Activated gamma-delta T cell treated with anti-CD3 and anti-CD28 coated beads, Interleukin-2, amount 50 U/mL, for 16 hours (primary cell): ENCODE measurements at regions not wholly inside any gene's neighbourhood (a gene's known extent, or its start where the extent isn't known, plus 50 kb on each side); places are given as distances from the start of the nearest gene placed in this dataset.

Source experiments
- DNase-seq: peaks from one replicate; pipeline ENCODE4 v3.0.0-alpha.2; 2020; ENCODE audit warnings: low read depth

GRCh38 chr14:25150401-25150800, 100.5 kb upstream of the STXBP6 start:
- no peak for DNase-seq

DNA sequence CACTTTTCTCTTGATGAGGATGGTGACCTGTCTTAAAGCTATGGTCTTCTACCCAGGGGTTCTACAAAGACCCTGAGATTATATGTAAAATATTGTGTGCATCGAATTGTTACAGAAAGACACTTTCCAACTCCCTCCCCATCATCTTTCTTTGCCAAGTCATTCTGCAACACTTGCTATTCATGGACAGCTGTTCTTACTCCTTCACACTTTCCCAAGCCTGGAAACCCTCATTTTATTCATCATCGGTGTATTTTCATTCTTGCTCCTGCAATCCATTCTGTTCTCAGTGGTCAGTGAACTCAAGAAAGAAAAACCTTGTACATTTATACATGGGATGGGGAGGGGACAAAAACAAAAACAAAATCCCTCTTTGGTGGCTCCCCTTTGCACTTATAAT, 90.5 kb upstream of the STXBP6 start:
- DNase-seq, result no peak

DNA sequence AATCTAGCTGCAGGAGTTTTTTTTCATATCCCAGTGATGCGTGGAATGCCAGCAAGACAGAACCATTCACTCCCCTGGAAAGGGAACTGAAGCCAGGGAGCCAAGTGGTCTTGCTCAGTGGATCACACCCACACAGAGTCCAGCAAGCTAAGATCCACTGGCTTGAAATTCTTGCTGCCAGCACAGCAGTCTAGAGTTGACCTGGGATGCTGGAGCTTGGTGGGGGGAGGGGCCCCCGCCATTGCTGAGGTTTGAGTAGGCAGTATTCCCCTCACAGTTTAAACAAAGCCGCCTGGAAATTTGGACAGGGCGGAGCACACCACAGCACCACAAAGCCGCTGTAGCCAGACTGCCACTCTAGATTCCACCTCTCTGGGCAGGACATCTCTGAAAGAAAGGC, 86.9 kb upstream of the STXBP6 start:
- no peak for DNase-seq

- DNase-seq, result no peak
These were observed 84.2 kb upstream of the STXBP6 start for GRCh38 chr14:25134184-25134583.

DNA sequence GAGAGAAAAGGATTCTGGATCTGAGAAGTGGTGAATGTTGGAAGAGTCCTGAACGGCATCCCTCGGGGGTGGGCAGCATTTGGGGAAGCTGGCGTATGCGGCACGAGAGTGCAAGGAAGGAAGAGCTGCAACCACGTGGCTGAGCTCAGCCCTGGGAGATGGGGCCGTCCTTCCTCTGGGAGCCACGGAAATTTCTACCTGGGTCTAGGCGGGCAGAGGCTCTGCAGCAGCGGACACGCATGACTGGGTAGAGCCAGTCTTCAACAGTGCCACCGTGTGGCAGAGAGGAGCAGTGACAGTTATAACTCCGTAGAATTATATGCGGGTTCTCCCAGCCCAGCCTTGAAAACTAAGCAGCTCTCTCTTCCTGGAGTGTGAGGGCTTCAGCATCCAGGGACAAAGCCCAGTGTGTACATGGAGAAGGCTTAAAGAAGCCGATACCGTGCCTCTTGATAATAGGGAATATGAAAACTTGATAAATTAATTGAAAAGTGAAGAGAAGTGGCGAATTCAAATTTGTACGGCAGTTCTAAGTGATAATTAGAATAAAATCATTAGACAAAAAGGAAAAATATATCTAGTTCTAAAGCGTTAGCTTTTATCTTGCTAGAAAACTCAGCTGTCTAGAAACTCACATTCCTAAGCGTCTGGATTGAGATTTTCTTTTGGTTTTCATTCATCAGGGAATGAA, 82.9 kb upstream of the STXBP6 start:
- peak; percentile 19 for DNase-seq

DNA sequence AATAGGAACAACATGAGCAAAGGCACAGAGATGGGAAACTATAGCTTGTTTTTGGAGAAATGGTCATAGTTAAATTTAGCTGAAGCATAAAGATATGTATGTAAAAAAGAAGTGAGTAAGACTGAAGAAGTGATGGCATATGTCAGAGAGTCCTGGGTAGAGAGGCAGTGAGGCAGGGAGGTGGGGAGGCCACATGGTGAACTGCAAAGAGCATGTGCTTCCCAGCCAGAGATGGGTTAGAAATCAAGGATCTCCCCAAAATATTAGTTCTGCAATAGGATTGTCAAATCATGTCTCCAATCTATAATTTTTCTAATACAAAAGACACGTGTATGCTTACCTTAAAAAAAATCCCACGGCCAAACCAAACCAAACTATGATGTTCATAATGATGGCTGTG, 82.1 kb upstream of the STXBP6 start:
- DNase-seq, result no peak

GRCh38 chr14:25122843-25123242, 72.9 kb upstream of the STXBP6 start:
- DNase-seq, result no peak

DNA sequence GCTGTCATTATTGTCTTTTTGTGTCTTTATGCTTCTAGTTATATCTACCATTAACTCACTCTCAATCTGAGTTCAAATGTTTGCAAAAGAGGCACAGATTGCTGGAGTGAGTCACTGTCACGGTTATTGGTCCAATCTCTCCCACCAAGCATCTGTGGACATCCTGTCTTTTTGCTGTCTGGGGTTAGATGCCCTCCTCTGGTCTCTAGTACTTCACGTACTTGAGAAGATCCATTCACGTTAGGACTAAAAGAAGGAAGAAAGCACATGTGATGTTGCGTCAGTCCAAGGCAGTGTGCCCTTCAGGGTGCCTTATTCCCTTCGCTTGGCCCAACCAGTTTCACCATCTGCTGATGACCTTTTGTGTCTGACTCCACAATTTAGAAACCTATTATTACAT, 72.3 kb upstream of the STXBP6 start:
- no peak for DNase-seq

DNA sequence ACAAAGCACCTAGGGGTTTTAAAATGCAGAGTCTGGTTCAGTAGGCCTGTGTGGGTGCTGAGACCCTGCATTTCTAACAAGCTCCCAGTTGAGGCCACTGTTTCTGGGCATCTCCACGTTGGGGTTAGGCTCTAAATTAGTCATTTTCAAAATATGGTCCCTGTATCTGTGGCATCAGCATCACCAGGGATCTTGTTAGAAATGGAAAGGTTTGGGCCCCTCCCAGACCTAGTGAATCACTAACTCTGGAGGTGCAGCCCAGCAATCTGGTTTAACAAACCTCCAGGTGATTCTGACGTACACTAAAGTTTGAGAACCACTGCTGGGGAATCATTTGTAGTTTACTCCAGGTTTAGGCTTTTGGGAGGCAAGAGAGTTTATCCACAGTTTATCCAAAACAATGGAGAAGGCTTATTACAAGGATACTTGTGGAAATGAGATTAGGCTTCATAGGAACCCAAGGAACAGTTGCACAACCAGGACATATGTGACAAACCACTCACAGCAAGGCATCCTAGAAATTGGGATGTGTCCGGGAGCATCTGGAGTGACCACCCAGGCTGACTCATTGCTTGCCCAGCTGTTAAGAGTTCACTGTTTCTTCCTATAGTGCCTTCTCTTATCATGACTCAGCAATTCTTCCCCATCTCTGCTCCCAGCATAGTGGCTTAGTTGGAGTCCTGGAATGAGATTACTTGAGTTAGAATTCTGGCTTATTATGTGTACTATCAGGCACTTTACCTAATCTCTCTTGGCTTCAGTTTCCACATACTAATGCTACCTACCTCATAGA, 71.6 kb upstream of the STXBP6 start:
- DNase-seq, result no peak

GRCh38 chr14:25120261-25120660, 70.3 kb upstream of the STXBP6 start:
- DNase-seq, result no peak

DNA sequence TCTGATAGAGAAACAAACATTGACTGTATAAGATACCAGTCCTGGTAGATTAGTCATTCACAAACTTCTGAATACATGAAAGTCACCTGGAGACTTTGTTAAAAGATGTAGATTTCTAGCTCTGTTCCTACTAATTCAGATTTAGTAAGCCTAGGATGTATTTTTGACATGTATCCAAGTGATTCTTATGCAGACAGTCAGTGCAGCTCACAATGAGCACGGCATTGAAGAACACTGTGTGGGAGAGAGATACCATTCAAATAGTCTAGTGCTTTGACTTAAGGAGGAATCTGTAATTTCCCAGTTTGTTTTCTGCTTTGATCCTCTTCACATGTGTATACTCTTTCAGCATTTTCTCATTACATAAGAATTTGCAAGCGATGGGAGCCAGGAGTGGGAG, 68.7 kb upstream of the STXBP6 start:
- no peak for DNase-seq

DNA sequence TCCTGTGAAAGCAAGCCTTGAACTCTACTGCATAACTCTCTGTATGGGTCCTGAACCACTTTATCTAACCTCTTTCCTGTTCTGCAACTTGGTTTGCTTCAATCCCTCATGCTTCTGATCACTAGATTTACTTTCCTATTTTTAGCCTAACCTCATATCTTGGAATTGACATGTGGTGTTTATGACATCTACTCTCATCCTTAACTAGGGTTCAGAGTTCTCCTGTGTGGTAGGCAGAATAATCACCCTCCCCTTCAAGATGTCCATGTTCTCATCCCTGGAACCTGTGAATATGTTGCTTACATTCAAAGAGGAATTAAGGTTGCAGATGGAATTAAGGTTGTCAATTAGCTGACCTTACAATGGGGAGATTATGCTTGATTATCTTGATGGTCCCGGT, 67.4 kb upstream of the STXBP6 start:
- no peak for DNase-seq

DNA sequence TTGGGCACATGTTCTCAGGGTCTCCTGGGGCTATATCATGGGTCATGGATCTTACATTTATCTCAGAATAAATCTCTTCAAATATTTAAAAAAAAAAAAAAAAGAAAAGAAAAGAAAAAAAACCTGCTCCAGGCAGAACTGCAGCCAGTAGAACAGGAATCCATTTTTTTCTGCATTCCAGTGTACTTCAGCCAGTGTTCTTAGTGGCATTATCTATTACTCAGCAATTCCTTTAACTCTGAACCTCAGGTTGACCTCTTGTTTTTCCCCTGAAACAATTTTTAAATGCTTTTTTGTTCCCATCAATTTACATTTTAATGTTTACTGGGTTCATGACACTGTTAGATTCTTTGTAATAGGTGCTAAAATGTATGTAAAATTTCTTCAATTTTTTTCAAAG, 66.7 kb upstream of the STXBP6 start:
- DNase-seq, result no peak

- no peak for DNase-seq
These were observed 63.4 kb upstream of the STXBP6 start for GRCh38 chr14:25113394-25113793.

DNA sequence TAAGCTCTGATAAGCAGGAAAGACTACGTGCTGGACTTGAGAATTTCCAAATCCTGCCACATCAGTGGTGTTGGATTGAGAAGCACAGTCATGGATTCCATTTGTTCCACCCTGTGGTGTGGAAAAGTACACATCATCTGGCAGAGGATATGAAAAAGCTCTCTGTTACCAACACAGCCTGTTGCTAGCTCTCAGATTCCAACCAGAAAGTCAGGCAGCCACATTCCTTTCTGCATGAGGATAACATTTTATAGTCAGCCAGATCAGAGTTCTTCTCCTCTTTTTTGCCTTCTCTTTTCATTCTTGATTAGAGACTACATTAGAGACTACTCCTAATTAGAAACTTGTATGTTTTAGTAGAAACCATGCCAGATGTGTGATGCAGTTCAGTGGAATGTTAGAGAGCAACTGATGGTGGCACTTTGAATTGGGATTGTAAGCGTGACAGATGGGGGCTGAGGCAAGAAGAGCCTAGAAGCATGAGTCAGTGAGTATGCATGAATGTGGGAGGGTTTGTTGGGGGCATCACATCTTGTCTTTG, 61.2 kb upstream of the STXBP6 start:
- DNase-seq, result no peak

- no peak for DNase-seq
These were observed 60.2 kb upstream of the STXBP6 start for GRCh38 chr14:25110106-25110505.

DNA sequence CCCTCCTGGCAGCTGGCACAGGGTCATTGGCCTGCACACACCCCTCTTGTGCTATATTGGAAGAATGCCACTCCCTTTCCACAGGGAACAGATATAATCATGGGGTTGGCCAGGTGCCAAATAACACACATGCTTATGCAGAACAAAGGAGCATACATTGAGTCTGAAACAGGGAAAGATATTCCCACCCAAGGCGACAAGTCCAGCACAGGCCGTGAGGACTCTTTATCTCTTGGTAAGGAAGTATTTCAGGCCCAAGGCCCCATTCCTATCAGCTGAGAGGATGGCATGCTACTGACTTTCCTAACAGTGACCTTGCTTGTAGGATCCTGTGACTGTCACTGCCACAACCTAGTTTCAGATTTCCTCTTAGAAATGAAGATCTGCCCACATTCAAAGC, 59.0 kb upstream of the STXBP6 start:
- no peak for DNase-seq

DNA sequence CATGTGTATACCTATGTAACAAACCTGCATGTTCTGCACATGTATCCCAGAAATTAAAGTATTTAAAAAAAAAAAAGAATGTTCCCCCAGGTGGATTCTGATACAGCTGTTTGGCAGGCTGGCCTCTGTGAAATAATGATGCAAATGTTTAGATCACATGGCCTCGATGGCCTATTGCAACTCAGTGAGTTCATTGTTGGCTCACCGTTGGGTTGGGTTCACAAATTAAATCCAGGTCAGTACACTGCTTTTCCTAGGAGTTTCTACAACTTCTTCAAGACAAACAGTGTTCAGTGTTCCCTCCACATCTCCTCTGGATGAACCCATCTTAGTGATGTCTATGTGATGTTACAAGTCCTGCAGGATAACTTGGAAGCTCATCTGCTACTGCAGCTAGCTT, 58.3 kb upstream of the STXBP6 start:
- no peak for DNase-seq

DNA sequence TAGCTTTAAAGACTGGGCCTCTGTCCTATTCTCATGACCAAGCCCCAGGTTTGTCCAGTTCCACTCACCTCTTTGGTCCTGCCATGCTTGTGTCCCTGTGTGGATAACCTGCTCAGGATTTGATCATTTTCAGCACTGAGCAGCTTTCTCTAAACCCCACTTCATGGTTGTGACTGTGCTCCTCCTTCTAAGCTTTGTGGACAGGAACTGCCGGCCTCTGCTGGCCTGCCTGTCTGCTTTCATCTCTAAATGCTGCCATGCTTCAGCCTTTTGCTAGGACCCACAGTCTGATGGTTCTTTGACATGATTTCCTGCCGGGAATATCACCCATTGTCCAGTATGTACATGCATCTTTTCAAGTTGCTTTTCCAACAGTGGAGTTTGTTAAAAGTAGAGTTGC, 53.9 kb upstream of the STXBP6 start:
- DNase-seq, result no peak

GRCh38 chr14:25103271-25103670, 53.3 kb upstream of the STXBP6 start:
- DNase-seq, result no peak

DNA sequence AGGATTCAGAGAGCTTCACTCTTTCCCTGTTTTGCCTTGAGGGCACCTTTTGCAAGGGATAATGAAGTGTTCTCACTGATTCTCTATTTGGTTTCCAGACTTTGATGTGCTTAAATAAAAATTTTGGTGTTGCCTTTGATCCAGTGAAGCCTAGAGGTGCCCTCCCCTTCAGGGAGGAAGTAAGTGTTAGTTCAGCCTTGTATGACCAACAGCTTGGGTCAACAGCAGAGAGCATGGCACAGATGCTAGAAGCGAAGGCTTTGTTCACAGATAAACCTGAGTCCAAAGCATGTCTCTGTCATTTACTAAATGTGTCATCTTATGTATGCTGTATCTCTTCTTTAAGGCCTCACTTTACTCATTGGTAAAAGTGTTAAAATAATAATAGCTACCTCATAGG, 52.8 kb upstream of the STXBP6 start:
- DNase-seq, result no peak

DNA sequence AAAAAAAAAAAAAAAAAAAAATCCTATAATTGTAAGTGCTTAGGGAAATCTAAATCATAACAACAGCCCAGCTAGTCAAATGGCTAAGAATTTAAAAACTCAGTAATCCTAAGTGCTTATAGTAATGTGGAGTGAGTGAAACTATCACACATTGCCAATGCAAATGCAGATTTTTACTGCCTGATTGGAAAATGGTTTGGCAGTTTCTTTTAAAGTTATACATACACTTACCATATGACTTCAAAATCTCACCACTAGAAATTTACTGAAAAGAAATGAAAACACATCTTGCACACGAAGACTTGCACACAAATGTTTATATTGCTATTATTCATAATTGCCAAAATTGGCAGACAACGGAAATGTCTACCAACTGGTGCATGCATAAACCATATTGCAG, 51.3 kb upstream of the STXBP6 start:
- no peak for DNase-seq
